Caco-2 (cell line): ENCODE measurements at regions not wholly inside any gene's neighbourhood (a gene's known extent, or its start where the extent isn't known, plus 50 kb on each side); places are given as distances from the start of the nearest gene placed in this dataset.

Source experiments
- BruUV-seq: library from RNA; stranded (reverse); fragments of 400-500 nt; replicated peaks from 2 replicates; lab custom pipeline; 2021; lab: Mats Ljungman, UMichigan
- CTCF ChIA-PET: fragments of 300-600 bp; sonication (Branson Sonifier 250); formaldehyde crosslinking; loops from one replicate; lab custom pipeline; 2022; ENCODE audit warnings: antibody characterized with exemption; lab: Charles Lee
- POLR2A ChIA-PET: fragments of 300-600 bp; sonication (Branson Sonifier 250); formaldehyde crosslinking; loops from one replicate; lab custom pipeline; 2022; ENCODE audit warnings: antibody characterized with exemption; lab: Charles Lee
- DNase-seq, 2 experiments: peaks; one replicate each; pipeline versions ENCODE4 v3.0.0 to v3.0.0-alpha.2; 2020 to 2022
- H3K27me3 ChIP-seq: replicated peaks from 2 replicates; pipeline ENCODE4 v1.6.0; 2011; ENCODE audit warnings: low read length; ENCODE audit not compliant: control insufficient read depth, insufficient read depth
- H3K36me3 ChIP-seq: 2 replicates; pipeline ENCODE4 v1.5.1; 2011; ENCODE audit warnings: low read length; ENCODE audit not compliant: control insufficient read depth, insufficient read depth
- H3K4me1 ChIP-seq: fragments of 250-450 bp; sonication (Bioruptor Pico); 2 replicates; pipeline ENCODE4 v1.5.1; 2020; ENCODE audit warnings: mild to moderate bottlenecking
- H3K4me3 ChIP-seq: 2 replicates; pipeline ENCODE4 v1.5.1; 2011; ENCODE audit warnings: low read depth, mild to moderate bottlenecking, control low read depth, low read length
- H3K9me3 ChIP-seq: fragments of 250-450 bp; sonication (Bioruptor Pico); 2 replicates; pipeline ENCODE4 v1.5.1; 2020; ENCODE audit warnings: mild to moderate bottlenecking, moderate library complexity
- H3K27ac Mint-ChIP-seq: one replicate; pipeline ENCODE4 v1.8.0; 2022; ENCODE audit warnings: mixed read lengths; ENCODE audit not compliant: unreplicated experiment
- H3K27me3 Mint-ChIP-seq: one replicate; pipeline ENCODE4 v1.8.0; 2022; ENCODE audit warnings: mixed read lengths; ENCODE audit not compliant: insufficient read depth, unreplicated experiment
- H3K36me3 Mint-ChIP-seq: one replicate; pipeline ENCODE4 v1.8.0; 2022; ENCODE audit warnings: mild to moderate bottlenecking, mixed read lengths; ENCODE audit not compliant: insufficient read depth, unreplicated experiment
- H3K4me1 Mint-ChIP-seq: one replicate; pipeline ENCODE4 v1.8.0; 2022; ENCODE audit warnings: low read depth, mixed read lengths; ENCODE audit not compliant: unreplicated experiment
- H3K4me3 Mint-ChIP-seq: one replicate; pipeline ENCODE4 v1.8.0; 2022; ENCODE audit warnings: mild to moderate bottlenecking, moderate library complexity, mixed read lengths; ENCODE audit not compliant: unreplicated experiment
- H3K9me3 Mint-ChIP-seq: one replicate; pipeline ENCODE4 v1.8.0; 2022; ENCODE audit warnings: mixed read lengths; ENCODE audit not compliant: unreplicated experiment
- CTCF ChIP-seq, 2 experiments: fragments of 200-600 bp in 1 of 2; IDR thresholded peaks; 1 replicate in 1 of 2; 2 replicates in 1 of 2; pipeline versions ENCODE4 v1.5.1 to v1.8.0; 2011 to 2022; ENCODE audit warnings: antibody characterized with exemption in 1 of 2, control low read depth in 1 of 2, inconsistent platforms in 1 of 2, low read depth in 1 of 2, low read length in 1 of 2, mild to moderate bottlenecking in 1 of 2, moderate library complexity in 1 of 2; ENCODE audit not compliant: insufficient read depth in 1 of 2, severe bottlenecking in 1 of 2, unreplicated experiment in 1 of 2
- intact Hi-C: fragments of 100-400 bp; cut with micrococcal nuclease; formaldehyde crosslinking; loops from one replicate; pipeline ENCODE4 v1.10.0; 2022; ENCODE audit not compliant: unreplicated experiment

GRCh38 chr1:70914224-70914623 lies 133.4 kb downstream of the PTGER3 start:
- Mint-ChIP-seq H3K9me3 (no peaks in the 10 kb centered on the region), H3K27ac (no peak overlapping the region), H3K36me3 (no peaks in the 10 kb centered on the region), H3K4me3 (no peak overlapping the region), H3K4me1 (no peaks in the 10 kb centered on the region), H3K27me3 (no peaks in the 10 kb centered on the region)
- intact Hi-C loops, result no loop called here
- BruUV-seq, result no TSS peak
- no peaks in the 10 kb centered on the region for H3K4me1 ChIP-seq
- no peaks in the 10 kb centered on the region for H3K9me3 ChIP-seq
- DNase-seq, result no peak
- H3K4me3 ChIP-seq, result no peak overlapping the region
- POLR2A ChIA-PET, result no interaction called here
- CTCF ChIA-PET, result no interaction called here
- no peaks in the 10 kb centered on the region for H3K36me3 ChIP-seq
- H3K27me3 ChIP-seq, result no peaks in the 10 kb centered on the region
- TF ChIP-seq CTCF (IDR thresholded peaks at IDR 0.05; ENCODE audit: insufficient read depth in 1 of 2, low read depth in 1 of 2, low read length in 1 of 2, severe bottlenecking in 1 of 2, unreplicated experiment in 1 of 2), result no peak

DNA sequence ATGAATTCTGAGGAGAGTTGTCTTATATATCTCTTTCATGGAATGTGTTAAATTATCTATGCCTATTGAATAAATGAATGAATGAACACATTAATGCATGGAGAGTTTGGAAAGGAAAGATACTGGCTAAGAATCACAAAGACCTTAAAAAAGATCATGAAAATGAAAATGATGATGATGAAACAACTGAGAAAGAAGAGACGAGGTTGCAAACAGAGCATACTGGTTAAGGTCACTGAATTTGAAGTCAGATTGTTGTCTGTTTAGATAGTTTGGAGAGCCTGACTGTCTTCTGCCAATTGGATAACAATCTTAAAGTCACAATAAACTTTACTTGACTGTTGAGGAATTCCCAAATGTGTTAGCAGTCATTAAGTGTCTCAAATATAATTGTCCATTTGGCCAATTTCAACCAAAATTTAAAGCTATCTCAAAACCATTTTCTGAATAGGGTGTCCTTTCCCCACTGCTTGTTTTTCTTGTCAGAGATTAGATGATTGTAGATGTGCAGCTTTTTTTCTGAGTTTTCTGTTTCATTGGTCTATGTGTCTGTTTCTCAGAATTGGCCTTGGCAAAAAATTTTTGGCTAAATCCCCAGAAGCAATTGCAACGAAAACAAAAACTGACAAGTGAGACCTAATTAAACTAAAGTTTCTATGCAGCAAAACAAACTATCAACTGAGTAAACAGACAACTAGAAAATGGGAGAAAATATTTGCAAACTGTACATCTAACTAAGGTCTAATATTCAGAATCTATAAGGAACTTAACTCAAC lies 132.2 kb downstream of the PTGER3 start:
- Histone ChIP-seq H3K4me3 (no peak overlapping the region), H3K9me3 (no peaks in the 10 kb centered on the region), H3K27me3 (no peaks in the 10 kb centered on the region), H3K4me1 (no peaks in the 10 kb centered on the region), H3K36me3 (no peaks in the 10 kb centered on the region)
- no TSS peak for BruUV-seq
- no peaks in the 10 kb centered on the region for H3K9me3 Mint-ChIP-seq
- ChIA-PET POLR2A (no interaction called here), CTCF (no interaction called here)
- no peaks in the 10 kb centered on the region for H3K27me3 Mint-ChIP-seq
- H3K27ac Mint-ChIP-seq, result no peak overlapping the region
- DNase-seq, result no peak
- no peak overlapping the region for H3K4me3 Mint-ChIP-seq
- intact Hi-C loops, result no loop called here
- no peaks in the 10 kb centered on the region for H3K36me3 Mint-ChIP-seq
- no peaks in the 10 kb centered on the region for H3K4me1 Mint-ChIP-seq
- TF ChIP-seq CTCF (IDR thresholded peaks at IDR 0.05; ENCODE audit: insufficient read depth in 1 of 2, low read depth in 1 of 2, low read length in 1 of 2, severe bottlenecking in 1 of 2, unreplicated experiment in 1 of 2), result no peak

DNA sequence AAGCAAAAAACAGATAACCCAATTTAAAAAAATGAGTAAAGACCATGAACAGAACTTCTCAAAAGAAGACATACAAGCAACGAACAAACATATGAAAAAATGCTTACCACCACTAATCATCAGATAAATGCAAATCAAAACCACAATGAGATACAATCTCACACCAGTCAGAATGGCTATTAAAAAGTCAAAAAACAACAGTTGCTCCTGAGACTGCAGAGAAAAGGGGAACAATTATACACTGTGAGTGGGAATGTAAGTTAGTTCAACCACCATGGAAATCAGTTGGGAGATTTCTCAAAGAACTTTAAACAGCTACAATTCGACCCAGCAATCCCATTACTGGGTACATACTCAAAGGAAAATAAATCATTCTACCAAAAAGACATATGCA lies 131.6 kb downstream of the PTGER3 start:
- no peaks in the 10 kb centered on the region for H3K4me1 Mint-ChIP-seq
- BruUV-seq, result no TSS peak
- no peaks in the 10 kb centered on the region for H3K27me3 Mint-ChIP-seq

More for the DNA sequence above, 131.6 kb downstream of the PTGER3 start:
- no peaks in the 10 kb centered on the region for H3K4me1 ChIP-seq
- H3K9me3 ChIP-seq, result no peaks in the 10 kb centered on the region
- no peaks in the 10 kb centered on the region for H3K27me3 ChIP-seq
- no peaks in the 10 kb centered on the region for H3K36me3 ChIP-seq
- TF ChIP-seq CTCF (IDR thresholded peaks at IDR 0.05; ENCODE audit: insufficient read depth in 1 of 2, low read depth in 1 of 2, low read length in 1 of 2, severe bottlenecking in 1 of 2, unreplicated experiment in 1 of 2), result no peak
- POLR2A ChIA-PET, result no interaction called here
- no peak overlapping the region for H3K4me3 ChIP-seq
- no peak overlapping the region for H3K27ac Mint-ChIP-seq
- no peaks in the 10 kb centered on the region for H3K36me3 Mint-ChIP-seq
- DNase-seq, result no peak
- CTCF ChIA-PET, result no interaction called here
- no peaks in the 10 kb centered on the region for H3K9me3 Mint-ChIP-seq
- intact Hi-C loops, result no loop called here
- H3K4me3 Mint-ChIP-seq, result no peak overlapping the region
